ENCODE measurements at regions not wholly inside any gene's neighbourhood (a gene's known extent, or its start where the extent isn't known, plus 50 kb on each side); places are given as distances from the start of the nearest gene placed in this dataset.
"Not testable (repeated sequence)": the region's sequence is repeated elsewhere in the genome, so short reads cannot be mapped to it uniquely, and the experiment has no call there.

DNA sequence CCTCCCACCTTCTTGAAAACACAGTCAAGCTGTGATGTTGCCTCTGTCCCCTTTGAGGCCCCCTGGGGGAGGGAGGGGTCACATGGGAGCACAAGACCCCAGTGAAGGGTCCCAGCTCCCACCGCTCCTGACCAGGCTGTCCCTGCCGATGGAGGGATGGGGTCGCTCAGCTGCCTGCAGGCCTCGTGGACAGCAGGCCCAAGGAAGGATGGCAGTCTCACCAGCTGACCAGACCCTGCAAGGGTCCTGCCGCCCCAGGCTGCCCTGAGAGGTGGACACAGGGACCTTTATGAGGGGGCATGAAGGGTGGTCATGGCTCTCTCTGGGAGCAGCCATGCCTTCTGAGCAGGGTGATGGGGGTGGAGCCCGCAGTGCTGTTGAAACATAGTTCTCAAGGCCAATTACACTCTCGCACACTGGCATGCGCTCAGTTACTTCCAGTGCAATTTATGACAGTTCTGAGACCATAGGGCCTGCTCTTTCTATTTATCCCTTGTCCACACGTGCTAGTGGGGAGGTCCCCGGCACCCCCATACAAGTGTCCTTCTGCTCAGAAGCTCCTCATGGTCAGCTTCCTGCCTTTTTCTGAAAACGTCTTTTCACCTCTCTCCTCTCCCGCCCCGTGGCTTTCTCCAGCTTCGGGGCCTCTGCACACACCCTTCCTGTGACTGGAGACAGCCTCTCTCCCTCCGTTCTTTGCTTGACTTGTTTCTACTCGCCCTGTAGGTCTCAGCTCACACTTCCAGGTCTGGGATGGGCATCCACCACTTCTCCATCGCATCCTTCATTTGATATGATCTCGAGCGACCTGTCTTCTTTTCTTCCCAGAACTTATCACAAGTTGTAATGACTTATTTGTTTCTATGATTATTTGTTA, 313.1 kb downstream of the ADGRD1 start:
- no peak overlapping the region for H3K4me3 Mint-ChIP-seq (ENCODE audit: unreplicated experiment)
- no peaks in the 10 kb centered on the region for H3K27me3 Mint-ChIP-seq (ENCODE audit: unreplicated experiment)
- H3K36me3 Mint-ChIP-seq (ENCODE audit: unreplicated experiment) = no peaks in the 10 kb centered on the region
- H3K9me3 Mint-ChIP-seq (ENCODE audit: unreplicated experiment) = no peaks in the 10 kb centered on the region
- TF ChIP-seq, protein P1, sequence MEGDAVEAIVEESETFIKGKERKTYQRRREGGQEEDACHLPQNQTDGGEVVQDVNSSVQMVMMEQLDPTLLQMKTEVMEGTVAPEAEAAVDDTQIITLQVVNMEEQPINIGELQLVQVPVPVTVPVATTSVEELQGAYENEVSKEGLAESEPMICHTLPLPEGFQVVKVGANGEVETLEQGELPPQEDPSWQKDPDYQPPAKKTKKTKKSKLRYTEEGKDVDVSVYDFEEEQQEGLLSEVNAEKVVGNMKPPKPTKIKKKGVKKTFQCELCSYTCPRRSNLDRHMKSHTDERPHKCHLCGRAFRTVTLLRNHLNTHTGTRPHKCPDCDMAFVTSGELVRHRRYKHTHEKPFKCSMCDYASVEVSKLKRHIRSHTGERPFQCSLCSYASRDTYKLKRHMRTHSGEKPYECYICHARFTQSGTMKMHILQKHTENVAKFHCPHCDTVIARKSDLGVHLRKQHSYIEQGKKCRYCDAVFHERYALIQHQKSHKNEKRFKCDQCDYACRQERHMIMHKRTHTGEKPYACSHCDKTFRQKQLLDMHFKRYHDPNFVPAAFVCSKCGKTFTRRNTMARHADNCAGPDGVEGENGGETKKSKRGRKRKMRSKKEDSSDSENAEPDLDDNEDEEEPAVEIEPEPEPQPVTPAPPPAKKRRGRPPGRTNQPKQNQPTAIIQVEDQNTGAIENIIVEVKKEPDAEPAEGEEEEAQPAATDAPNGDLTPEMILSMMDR (IDR thresholded peaks at IDR 0.05) = no peak
- no peak for DNase-seq (ENCODE audit: extremely low spot score, unreplicated experiment)
- no peak overlapping the region for H3K27ac Mint-ChIP-seq (ENCODE audit: unreplicated experiment)
- no peaks in the 10 kb centered on the region for H3K4me1 Mint-ChIP-seq (ENCODE audit: unreplicated experiment)

DNA sequence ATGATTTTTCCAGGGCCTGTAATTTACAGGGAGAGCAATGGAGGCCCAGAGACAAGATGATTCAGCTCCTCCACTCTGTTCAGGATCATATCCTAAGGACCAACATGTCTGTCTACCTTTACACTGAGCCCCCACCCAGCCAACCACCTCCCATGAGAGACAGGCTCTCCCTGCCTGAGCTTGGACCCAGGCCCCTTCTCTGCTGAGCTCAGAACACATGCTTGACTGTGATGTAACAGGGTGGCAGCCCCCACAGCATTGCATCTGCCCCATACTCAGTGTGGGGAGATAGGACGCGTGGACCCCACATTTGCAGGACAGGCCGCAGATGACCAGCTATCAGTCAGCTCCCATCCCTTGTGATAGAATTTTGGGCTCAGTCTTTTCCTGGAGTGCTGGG, 313.9 kb downstream of the ADGRD1 start:
- Mint-ChIP-seq H3K4me3 (ENCODE audit: unreplicated experiment) (no peak overlapping the region), H3K27ac (ENCODE audit: unreplicated experiment) (no peak overlapping the region), H3K36me3 (ENCODE audit: unreplicated experiment) (no peaks in the 10 kb centered on the region), H3K9me3 (ENCODE audit: unreplicated experiment) (no peaks in the 10 kb centered on the region), H3K27me3 (ENCODE audit: unreplicated experiment) (no peaks in the 10 kb centered on the region), H3K4me1 (ENCODE audit: unreplicated experiment) (no peaks in the 10 kb centered on the region)
- DNase-seq (ENCODE audit: extremely low spot score, unreplicated experiment) = no peak
- TF ChIP-seq, protein P1 (IDR thresholded peaks at IDR 0.05) = no peak

DNA sequence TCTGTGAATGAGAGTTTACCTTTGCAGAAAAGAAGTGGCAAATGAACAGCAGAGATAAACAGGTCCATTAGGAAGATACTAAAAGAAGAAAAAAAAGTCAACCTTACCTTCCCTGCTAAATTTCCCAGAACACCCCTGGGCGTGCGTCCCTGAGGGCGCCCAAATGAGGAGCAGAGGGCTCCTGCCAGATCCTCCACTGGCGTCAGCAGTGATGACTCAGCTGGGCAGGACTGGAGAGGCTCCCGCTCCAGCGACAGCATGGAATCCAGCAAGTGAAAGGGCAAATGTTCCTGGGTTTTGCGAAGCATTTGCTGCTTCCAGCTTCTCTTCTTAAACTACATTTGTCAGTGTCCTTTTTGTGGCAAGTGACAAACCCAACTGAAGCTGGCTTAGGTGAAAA, 314.4 kb downstream of the ADGRD1 start:
- DNase-seq (ENCODE audit: extremely low spot score, unreplicated experiment); H3K27me3 Mint-ChIP-seq (ENCODE audit: unreplicated experiment): not testable (repeated sequence)

DNA sequence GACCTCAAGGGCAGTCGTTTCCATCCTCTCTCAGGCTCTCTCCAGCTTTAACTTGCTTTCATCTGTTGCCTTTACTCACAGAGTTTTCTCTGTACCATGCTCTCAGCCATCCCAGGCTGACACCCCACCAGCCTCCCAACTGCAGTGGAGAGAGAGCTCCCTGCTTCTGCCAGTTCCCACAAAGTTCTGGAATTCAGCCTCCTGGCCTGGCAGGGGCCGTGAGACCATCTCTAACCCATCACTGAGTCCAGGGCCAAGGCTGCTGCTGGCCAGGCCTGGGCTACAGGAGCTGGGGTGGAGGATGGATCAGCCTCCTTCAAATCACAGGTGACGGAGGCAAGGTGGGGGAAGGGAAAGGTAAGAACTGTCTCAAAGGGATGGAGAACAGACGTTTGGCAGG, 314.9 kb downstream of the ADGRD1 start:
- not testable (repeated sequence) for H3K4me3 Mint-ChIP-seq (ENCODE audit: unreplicated experiment); H3K9me3 Mint-ChIP-seq (ENCODE audit: unreplicated experiment); H3K36me3 Mint-ChIP-seq (ENCODE audit: unreplicated experiment); H3K27ac Mint-ChIP-seq (ENCODE audit: unreplicated experiment); H3K27me3 Mint-ChIP-seq (ENCODE audit: unreplicated experiment); DNase-seq (ENCODE audit: extremely low spot score, unreplicated experiment); H3K4me1 Mint-ChIP-seq (ENCODE audit: unreplicated experiment)

More for the DNA sequence above, 314.4 kb downstream of the ADGRD1 start:
- H3K9me3 Mint-ChIP-seq (ENCODE audit: unreplicated experiment); H3K4me3 Mint-ChIP-seq (ENCODE audit: unreplicated experiment); H3K36me3 Mint-ChIP-seq (ENCODE audit: unreplicated experiment); H3K4me1 Mint-ChIP-seq (ENCODE audit: unreplicated experiment); H3K27ac Mint-ChIP-seq (ENCODE audit: unreplicated experiment): not testable (repeated sequence)

DNA sequence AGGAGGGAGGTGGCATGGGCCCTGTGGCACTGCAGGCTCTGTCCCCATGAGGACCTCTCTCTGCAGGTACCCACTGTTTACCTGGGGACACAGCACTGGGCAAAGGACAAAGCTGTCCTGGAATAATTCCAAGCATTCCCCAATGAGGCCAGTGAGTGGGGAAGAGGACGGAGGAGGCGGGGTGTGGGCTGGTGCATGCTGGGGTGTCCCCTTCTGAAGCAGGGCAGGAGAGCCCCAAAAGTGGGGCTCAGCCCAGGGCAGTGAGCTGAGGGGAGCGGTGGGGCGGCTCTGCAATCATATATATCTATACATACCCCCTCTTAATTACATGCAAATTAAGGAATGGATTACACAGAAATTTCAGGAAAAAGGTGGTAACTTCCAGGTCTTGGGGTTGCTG, 315.8 kb downstream of the ADGRD1 start:
- TF ChIP-seq, protein P1 (IDR thresholded peaks at IDR 0.05) = no peak
- no peak for DNase-seq (ENCODE audit: extremely low spot score, unreplicated experiment)
- H3K27ac Mint-ChIP-seq (ENCODE audit: unreplicated experiment) = no peak overlapping the region
- no peaks in the 10 kb centered on the region for H3K36me3 Mint-ChIP-seq (ENCODE audit: unreplicated experiment)
- H3K4me1 Mint-ChIP-seq (ENCODE audit: unreplicated experiment) = no peaks in the 10 kb centered on the region
- H3K27me3 Mint-ChIP-seq (ENCODE audit: unreplicated experiment) = no peaks in the 10 kb centered on the region
- no peak overlapping the region for H3K4me3 Mint-ChIP-seq (ENCODE audit: unreplicated experiment)
- H3K9me3 Mint-ChIP-seq (ENCODE audit: unreplicated experiment) = no peaks in the 10 kb centered on the region

DNA sequence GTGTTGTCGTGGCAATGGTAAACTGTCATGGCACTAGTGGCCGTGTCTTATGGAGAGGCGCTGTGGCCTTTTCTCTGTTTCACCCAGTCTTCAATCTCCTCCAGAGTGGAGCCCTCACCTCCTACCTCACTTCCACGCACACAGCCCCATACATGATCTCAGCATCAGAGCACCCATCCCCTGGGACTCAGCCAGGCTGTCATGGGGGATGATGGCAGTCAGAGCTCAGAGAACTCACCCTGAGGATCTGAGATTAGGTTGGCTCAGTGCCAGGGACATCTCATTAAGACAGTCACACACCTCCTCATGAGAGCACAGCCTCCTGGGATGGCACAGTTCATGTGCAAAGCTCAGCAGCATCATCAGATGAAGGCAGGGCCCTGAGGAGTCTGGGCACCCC, 316.3 kb downstream of the ADGRD1 start:
- not testable (repeated sequence) for H3K9me3 Mint-ChIP-seq (ENCODE audit: unreplicated experiment); H3K4me1 Mint-ChIP-seq (ENCODE audit: unreplicated experiment); H3K27me3 Mint-ChIP-seq (ENCODE audit: unreplicated experiment); H3K4me3 Mint-ChIP-seq (ENCODE audit: unreplicated experiment); DNase-seq (ENCODE audit: extremely low spot score, unreplicated experiment); H3K36me3 Mint-ChIP-seq (ENCODE audit: unreplicated experiment); H3K27ac Mint-ChIP-seq (ENCODE audit: unreplicated experiment)
